Adrenal gland (tissue), 9 donors: ENCODE measurements at regions not wholly inside any gene's neighbourhood (a gene's known extent, or its start where the extent isn't known, plus 50 kb on each side); places are given as distances from the start of the nearest gene placed in this dataset.

ENCODE experiments used
- DNase-seq, 7 donors: peaks; one replicate each; pipeline ENCODE4 v3.0.0-alpha.2; 2019 to 2020
- H3K27ac ChIP-seq, 5 donors: fragments of 200-600 bp; sonication (generic) in 4 of 5; 1 replicate in 3 of 5; 2 replicates in 2 of 5; pipeline versions ENCODE4 v1.5.1 to v1.8.0; 2016 to 2020; ENCODE audit warnings: mild to moderate bottlenecking in 1 of 5
- H3K27me3 ChIP-seq: fragments of 200-600 bp; 2 replicates; pipeline ENCODE4 v1.8.0; 2021
- H3K36me3 ChIP-seq, 2 donors: fragments of 200-600 bp; replicated peaks in 1 of 2; 1 replicate in 1 of 2; 2 replicates in 1 of 2; pipeline versions ENCODE4 v1.5.1 to v1.8.0; 2018 to 2022
- H3K4me1 ChIP-seq, 2 donors: fragments of 200-600 bp; replicated peaks in 1 of 2; 1 replicate in 1 of 2; 2 replicates in 1 of 2; pipeline versions ENCODE4 v1.5.1 to v1.8.0; 2018 to 2021
- H3K4me3 ChIP-seq, 4 donors: fragments of 200-600 bp; sonication (generic) in 3 of 4; one replicate each; pipeline ENCODE4 v1.5.1; 2016 to 2018
- H3K9me3 ChIP-seq, 3 donors: fragments of 200-600 bp; sonication (generic) in 1 of 3; replicated peaks in 1 of 3; 1 replicate in 2 of 3; 2 replicates in 1 of 3; pipeline versions ENCODE4 v1.5.1 to v1.8.0; 2016 to 2021
- POLR2A ChIP-seq, 2 donors: fragments of 450-650 bp; IDR thresholded peaks; one replicate each; pipeline ENCODE4 v1.6.1; 2017; ENCODE audit warnings: antibody characterized with exemption in 2 of 2, mild to moderate bottlenecking in 2 of 2, moderate library complexity in 1 of 2
- WGBS, 4 donors: extraction: QIAGEN DNeasy Blood & Tissue Kit in 2 of 4; methylation state at CpG; one replicate each; pipeline versions ENCODE4 v1.1.5 to v1.1.7; 2013 to 2017; 5-methylcytosine and 5-hydroxymethylcytosine counted together
- intact Hi-C, 2 donors: fragments of 100-400 bp; cut with DNase I; formaldehyde crosslinking; loops; one replicate each; pipeline versions ENCODE4 v1.14.1 to v1.15.0; 2022 to 2023
- TF ChIP-seq, protein P1 (sequence below), 6 experiments: fragments of 450-650 bp in 4 of 6; fragments of 200-600 bp in 2 of 6; sonication (generic) in 1 of 6; IDR thresholded peaks; 1 replicate in 5 of 6; 2 replicates in 1 of 6; pipeline versions ENCODE4 v1.5.1 to v1.8.0; 2016 to 2021; ENCODE audit warnings: antibody characterized with exemption in 6 of 6, mild to moderate bottlenecking in 2 of 6, moderate library complexity in 1 of 6
- donor health status: healthy with polysubstance abuse.
- donor health status: Bipolar disorder and iron deficiency.
- donor health status: DM: yes; HTN: yes; CAD: no.
- donor health status: DM: no; HTN: no; CAD: no.
- donor health status: DM: no; HTN: no; CAD: no.

DNA sequence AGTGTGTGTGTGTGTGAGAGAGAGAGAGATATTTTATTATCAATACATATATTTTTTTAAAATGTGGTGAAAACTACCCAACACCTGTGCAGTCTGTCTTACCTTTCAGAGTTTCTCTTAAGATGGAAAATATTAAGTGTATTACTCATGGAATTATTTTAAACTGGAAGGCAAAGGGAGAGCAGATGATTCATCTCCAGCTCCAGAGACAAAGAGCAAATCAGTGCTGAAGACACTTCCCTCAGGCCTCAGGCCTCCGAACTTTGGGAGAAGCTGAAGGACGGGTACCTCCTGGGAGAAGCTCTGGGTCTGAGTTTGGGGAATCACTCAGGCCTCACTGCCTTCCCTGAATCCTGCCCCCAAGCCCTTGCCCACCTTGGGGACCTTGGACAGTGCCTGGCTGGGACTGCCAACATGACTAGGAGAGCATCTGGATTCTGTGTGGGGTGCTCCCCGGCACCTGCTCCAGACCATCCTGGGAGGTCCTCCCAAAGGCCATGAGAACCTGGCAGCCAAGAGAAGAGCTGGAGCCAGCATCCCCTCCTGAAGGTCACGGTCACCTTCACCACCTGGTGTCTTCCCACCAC lies 170.4 kb upstream of the UBL3 start:
- Histone ChIP-seq H3K27ac (no peak overlapping the region), H3K36me3 (no peaks in the 10 kb centered on the region), H3K9me3 (no peaks in the 10 kb centered on the region), H3K4me3 (no peak overlapping the region), H3K27me3 (no peaks in the 10 kb centered on the region), H3K4me1 (no peaks in the 10 kb centered on the region)
- no peak for DNase-seq
- WGBS, 4 donors, result 67 to 80% (median 77%) methylated on average over 2 to 4 of the region's 4 CpGs
- TF ChIP-seq, protein P1, sequence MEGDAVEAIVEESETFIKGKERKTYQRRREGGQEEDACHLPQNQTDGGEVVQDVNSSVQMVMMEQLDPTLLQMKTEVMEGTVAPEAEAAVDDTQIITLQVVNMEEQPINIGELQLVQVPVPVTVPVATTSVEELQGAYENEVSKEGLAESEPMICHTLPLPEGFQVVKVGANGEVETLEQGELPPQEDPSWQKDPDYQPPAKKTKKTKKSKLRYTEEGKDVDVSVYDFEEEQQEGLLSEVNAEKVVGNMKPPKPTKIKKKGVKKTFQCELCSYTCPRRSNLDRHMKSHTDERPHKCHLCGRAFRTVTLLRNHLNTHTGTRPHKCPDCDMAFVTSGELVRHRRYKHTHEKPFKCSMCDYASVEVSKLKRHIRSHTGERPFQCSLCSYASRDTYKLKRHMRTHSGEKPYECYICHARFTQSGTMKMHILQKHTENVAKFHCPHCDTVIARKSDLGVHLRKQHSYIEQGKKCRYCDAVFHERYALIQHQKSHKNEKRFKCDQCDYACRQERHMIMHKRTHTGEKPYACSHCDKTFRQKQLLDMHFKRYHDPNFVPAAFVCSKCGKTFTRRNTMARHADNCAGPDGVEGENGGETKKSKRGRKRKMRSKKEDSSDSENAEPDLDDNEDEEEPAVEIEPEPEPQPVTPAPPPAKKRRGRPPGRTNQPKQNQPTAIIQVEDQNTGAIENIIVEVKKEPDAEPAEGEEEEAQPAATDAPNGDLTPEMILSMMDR (IDR thresholded peaks at IDR 0.05), result no peak
- TF ChIP-seq POLR2A (IDR thresholded peaks at IDR 0.05), result no peak
- intact Hi-C loops, result no loop called here

DNA sequence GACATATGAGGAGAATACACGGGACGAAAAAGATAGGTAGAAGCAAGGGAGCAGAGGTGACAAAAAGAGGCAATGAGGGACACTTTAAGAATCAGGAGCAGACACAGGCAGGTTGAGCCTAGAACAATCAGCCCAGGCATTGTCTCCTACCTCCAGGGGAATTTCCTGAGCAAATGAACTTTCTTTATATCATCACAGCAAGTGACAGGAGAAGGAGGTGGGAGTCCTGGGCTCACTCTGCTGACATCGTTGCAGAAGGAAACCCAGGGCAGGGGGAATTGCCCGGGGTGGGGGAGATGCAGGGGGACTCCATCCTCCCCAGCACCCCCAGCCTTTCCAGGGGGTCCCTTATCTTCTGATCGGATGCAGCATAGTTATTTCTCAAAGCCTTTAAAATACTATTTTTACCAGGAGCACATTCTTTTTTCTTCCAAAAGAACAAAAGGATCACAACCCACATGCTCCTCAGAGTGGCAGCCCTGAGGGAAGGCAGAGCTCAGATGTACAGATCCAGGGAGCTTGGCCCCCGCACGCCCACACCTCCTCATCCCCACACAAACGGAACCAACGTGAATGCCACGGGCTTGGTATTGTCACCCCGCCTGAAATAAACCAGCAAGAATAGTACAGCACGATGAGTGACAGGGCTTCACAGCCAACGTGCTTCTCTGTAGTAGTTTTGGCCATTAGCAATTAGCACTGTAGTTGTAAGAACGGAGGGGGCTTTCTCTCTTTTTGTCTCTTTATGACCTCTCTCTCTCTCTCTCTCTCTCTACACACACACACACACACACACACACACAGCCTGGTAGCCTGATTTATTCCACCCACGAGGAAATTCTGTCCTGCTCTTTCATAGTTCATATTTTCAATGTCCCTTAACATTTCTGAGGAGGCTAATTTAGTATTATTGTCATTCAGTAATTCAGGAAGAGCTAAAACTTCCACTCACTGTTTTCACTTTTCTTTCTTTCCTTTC lies 169.5 kb upstream of the UBL3 start:
- Histone ChIP-seq H3K9me3 (no peaks in the 10 kb centered on the region), H3K36me3 (no peaks in the 10 kb centered on the region), H3K4me3 (no peak overlapping the region), H3K27ac (no peak overlapping the region), H3K4me1 (no peaks in the 10 kb centered on the region), H3K27me3 (no peaks in the 10 kb centered on the region)
- intact Hi-C loops, result no loop called here
- no peak for TF ChIP-seq POLR2A (IDR thresholded peaks at IDR 0.05)
- TF ChIP-seq, protein P1 (IDR thresholded peaks at IDR 0.05), result no peak
- DNase-seq, result no peak
- 57 to 76% (median 63%) methylated on average over 13 to 15 of the region's 15 CpGs for whole genome bisulfite sequencing, 4 donors

DNA sequence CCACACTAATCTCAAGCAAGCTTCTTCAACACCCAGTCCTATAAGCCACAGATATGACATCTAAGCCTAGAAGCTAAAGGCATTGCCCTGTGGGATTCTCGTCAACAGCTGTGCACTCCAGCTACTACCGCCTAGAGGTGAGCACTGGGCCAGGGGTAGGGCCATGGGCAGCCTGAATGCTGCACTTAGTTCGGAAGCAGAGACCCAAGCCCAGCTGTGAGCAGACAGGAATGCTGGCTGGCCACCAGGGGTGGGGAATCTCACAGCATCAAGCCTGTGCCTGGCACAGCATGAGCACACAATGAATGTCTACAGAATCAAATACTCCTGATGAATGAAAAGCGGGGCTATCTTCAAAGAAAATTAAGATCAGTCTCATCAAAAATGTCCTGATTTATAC lies 167.5 kb upstream of the UBL3 start:
- no peak overlapping the region for H3K4me3 ChIP-seq
- intact Hi-C loops, result no loop called here
- TF ChIP-seq POLR2A (IDR thresholded peaks at IDR 0.05), result no peak
- TF ChIP-seq, protein P1 (IDR thresholded peaks at IDR 0.05), result no peak
- no peaks in the 10 kb centered on the region for H3K9me3 ChIP-seq
- no peaks in the 10 kb centered on the region for H3K36me3 ChIP-seq
- no peaks in the 10 kb centered on the region for H3K27me3 ChIP-seq
- WGBS, 4 donors, result 69 to 77% (median 75%) methylated on average over 4 of the region's 4 CpGs
- H3K4me1 ChIP-seq, result no peaks in the 10 kb centered on the region
- H3K27ac ChIP-seq, result no peak overlapping the region
- DNase-seq, result no peak

DNA sequence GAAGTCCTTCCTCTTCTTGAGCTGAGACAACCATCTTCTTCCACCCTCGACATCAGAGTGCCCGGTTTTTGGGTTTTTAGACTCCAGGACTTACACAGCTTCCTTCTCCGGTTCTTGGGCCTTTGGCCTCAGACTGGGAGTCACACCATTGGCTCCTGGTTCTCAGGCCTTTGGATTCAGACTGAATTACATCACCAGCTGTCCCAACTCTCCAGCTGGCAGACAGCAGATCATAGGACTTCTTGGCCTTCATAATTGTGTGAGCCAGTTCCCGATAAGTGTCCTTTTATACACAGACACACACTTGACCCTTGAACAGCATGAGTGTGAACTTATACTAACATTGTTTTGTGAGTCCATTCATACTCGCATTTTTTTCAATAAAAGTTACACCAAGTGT lies 166.0 kb upstream of the UBL3 start:
- intact Hi-C loops, result no loop called here
- H3K4me1 ChIP-seq, result no peaks in the 10 kb centered on the region
- H3K27ac ChIP-seq, result no peak overlapping the region
- 61 to 81% (median 71%) methylated on average over 5 of the region's 5 CpGs for WGBS, 4 donors
- TF ChIP-seq, protein P1 (IDR thresholded peaks at IDR 0.05), result no peak
- no peak for TF ChIP-seq POLR2A (IDR thresholded peaks at IDR 0.05)
- H3K4me3 ChIP-seq, result no peak overlapping the region
- no peak for DNase-seq
- peaks cover 5% of the 10 kb centered on the region for H3K27me3 ChIP-seq
- H3K36me3 ChIP-seq, result no peaks in the 10 kb centered on the region
- no peaks in the 10 kb centered on the region for H3K9me3 ChIP-seq
